ENCODE measurements at regions not wholly inside any gene's neighbourhood (a gene's known extent, or its start where the extent isn't known, plus 50 kb on each side); places are given as distances from the start of the nearest gene placed in this dataset.

DNA sequence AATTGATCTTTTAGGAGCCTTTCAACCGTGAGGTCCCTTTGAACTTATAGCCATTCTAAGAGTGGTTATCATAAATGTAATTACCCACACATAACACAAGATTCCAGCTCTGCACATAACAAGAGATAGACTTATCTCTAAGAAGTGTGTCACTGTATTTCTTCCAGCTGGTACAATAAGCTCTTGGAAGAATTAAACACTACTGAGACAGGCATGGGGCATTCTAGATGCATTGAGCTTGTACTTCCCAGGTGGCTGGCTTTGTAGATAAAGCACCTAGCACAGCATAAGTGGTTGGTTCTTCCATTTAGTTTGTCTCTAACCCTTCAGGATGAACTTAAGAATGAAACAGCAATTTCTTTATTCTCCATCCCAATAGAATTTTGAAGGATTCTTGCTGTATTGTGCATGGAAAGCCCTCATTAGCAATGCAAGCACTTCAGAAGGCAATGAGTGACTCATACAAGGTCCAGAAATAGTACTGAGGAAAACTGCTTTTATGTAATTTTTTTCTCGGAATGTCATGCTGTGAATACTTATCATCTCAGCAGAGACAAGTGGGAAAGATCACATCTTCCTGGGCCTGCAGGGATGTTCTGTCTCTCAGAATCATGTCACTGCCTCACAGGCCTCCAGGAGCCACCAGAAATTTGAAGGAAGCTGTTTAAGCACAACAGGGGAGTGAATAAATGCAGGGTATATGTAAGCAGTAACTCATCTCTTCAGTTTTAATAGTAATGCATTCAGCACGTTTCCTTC, 91.1 kb upstream of the CD180 start:
- DNase-seq: no peak

DNA sequence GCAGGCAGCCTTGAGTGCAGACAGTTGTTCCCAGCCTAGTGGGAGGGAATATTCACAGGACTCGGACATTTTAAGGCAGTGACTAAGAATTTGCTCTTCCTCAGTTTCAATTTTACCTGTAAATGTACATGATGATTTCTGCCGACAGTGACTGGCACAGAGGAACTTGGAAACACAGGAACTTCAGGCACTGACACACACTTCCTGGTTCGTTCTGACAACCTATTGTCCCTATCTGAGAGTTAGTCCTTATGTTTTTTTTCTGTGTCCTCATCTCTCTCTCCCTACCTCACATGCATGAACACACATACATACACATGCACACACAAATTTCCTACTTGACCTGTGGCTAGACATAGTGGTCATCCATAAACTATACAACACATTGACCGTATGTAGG, 89.4 kb upstream of the CD180 start:
- no peak for DNase-seq

DNA sequence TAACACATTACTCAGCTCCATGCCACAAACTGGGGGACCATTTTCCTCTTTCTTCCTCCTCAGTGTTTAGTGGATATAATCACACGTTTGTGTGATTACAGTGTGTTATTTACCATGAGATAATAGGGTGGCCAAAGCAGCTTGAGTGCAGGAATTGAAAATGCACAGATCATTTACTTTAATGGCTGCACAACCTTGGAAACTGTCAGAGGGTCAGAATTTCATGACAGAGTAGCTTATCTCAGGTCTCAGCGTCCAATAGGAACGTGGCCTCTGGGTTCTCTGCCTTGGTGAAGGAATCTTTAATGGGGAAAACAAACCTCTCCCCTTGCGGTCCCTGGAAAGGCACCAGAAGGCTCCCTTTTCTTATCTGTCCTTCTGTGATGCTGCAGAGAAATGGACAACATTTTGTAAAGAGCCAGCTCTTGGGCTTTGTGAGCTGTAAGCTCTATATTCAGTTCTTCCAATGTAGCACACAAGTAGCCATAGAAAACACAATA, 87.4 kb upstream of the CD180 start:
- DNase-seq: no peak

DNA sequence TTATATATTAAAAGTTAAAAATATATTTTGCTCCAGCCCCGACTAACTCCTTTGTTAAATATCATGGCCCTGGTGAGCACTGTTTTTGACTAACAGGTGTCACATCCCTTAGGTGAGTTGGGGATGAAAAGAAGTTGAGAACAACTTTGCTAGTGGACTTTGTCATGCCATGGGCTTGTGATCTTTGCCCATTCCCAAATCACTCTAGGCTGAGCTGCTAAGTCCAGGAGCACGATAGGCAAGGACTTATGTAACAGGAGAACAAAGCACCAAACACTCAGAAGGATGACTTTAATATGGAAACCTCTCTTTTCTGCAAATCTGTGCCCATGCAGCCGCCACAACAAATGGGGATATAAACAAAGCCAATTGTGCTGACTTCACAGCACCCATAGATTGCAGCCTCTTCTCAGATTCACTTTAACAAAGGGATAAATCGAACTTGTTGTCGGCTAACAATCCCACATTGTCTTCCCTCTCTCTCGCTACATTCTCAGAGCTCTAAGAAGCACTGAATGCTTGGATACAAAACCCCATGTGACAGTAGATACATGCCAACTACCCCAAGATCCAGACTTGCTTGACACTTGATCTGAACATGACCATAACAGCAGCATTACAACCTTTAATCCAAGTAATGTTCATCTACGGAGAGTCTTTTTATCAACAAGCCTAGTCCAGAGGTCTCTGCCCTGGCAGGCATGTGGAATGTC, 86.8 kb upstream of the CD180 start:
- DNase-seq: no peak

DNA sequence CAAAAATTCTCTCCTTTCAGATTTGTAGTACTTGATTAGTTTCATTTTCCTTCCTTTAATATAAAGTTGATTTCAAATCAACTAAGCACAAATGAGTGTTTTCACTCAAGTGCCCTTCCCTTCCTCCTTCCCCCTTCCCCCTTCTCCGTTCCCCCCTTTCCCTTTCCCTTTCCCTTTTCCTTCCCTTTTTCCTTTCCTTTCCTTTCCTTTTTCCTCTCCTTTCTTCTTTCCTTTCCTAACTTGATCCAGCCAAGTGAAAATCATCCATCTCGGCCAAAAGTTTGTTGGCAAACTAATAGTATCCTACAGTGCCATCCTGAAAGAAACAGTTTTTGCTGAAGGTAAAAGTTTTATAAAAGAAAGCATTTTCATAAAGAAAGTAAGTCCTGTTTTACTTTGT, 85.3 kb upstream of the CD180 start:
- no peak for DNase-seq

DNA sequence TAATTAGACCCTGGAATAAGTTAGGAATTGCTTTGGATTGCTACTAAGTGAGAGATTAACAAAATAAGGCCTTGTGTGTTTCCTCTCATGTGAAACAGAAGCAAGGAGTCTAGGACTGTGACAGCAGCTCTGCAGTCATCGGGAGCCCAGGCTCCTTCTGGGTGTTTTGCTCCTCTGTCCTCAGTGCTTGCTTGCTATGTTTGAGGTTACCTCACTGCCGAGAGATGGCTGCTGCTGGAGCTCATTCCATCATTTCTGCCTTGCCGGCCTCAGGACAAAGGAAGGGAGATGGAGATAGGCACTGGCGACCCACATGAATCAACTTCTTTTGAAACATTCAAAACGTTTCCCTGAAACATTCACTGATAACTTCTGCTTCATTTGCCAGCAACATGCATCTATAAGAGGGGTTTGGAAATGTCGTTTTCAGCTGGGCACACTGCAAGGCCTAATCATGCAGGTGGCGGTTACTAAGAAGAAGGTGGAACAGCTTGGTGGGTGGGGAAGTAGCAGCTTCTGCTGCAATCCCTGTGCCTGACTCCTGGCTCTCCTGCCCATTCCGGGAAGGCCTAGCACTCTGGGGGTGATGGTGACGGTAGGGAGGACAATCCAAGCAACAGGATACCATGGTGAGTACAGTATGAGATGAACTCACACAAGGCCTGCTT, 77.2 kb upstream of the CD180 start:
- DNase-seq: no peak

DNA sequence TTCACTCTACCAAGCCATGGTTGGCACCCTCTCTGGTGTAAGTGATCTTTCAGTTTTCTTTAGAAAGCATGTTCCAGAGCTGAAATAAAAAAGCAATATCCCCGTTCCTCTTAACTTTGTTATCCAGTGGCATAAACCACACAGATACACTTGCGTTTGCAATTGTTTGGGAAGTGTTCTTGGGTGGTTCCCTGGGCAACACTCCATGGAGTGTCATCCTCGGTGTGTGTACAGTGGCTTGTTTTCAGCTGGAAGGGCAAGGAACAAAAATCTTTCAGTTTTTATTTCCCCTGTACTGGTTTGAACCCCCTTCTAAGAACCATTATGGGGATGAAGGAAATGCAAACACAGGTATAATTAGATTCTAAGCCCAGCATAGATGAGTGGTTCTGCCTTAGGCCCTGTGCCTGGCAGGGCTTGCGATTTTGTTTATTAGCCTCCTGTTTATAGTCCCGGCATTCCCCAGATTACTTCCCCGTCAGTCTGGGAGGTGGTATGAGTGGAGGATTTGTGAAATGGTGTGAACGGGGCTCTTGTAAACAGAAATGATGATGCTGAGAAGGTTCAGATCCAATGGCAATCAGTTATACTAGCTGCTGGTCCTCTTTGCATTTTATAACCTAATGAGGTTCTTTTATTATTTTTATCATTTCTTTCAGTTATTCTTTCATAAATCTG, 76.0 kb upstream of the CD180 start:
- no peak for DNase-seq

DNA sequence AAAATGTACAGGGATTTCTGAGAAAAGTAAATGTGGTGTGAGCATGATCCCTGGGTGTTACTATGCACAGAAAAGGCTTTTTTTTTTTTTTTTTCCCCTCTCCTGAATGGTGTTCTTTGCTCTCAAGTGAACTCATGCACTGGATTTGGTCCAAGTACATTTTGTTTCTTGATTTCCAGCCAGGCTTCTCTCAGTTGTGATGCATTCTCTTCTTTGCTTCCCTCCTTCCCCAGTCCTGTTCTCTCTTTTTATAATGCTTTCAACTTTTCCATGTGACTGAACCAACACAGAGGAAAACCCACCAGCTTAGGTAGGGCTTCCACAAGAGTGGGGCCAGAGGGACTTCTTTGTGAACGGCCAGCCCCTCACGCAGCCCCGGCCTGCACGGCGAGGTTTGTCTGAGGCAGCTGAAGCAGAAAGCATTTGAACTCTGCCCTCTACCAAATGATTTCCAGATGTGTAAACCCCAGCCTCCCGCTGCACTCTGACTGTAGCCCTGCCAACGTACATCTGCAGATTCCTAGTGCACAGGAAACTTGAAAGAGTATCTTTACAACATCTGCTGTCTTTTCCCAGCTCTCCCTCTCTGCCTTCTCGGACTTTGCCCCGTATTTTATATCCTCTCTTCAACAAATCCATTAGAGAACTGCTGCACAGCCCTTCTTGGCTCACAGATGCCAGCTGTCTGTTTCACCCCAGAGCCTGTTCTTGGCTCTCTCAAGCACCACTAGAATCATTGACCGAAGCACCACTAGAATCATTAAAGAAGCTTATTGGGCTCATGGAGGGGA, 71.8 kb upstream of the CD180 start:
- DNase-seq: peak; percentile 93

DNA sequence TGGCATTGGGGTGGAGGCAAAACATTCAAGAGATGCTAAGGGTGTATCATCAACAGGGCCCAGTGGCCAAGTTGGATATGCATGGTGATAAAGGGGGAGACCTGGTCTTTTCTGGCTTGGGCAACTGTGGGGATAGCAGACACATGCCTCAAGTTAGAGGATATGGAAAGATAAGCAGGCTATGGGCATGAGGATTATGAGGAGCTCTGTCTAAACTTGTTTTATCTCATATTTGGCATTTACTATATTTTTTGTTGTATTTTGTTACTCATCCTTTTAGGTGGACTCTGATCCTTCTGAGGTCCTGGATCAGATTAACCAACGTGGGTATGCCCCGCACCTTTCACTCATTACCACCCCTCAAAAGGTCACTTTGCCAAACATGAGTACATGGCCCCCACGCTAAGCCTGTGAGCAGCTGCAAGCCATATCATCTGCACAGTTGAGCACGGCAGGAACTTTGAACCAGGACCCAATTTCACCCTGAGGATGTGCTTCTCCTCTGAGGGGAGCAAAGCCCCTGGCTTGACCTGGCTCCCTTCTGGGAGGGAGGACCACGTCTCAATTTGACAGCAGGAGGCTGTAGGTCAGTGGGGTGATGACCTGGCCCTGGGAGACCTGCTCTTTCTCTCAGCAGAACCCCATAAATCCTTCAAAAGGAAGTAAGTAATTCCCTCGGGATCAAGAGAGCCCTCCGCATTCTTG, 71.1 kb upstream of the CD180 start:
- DNase-seq: peak; percentile 61

DNA sequence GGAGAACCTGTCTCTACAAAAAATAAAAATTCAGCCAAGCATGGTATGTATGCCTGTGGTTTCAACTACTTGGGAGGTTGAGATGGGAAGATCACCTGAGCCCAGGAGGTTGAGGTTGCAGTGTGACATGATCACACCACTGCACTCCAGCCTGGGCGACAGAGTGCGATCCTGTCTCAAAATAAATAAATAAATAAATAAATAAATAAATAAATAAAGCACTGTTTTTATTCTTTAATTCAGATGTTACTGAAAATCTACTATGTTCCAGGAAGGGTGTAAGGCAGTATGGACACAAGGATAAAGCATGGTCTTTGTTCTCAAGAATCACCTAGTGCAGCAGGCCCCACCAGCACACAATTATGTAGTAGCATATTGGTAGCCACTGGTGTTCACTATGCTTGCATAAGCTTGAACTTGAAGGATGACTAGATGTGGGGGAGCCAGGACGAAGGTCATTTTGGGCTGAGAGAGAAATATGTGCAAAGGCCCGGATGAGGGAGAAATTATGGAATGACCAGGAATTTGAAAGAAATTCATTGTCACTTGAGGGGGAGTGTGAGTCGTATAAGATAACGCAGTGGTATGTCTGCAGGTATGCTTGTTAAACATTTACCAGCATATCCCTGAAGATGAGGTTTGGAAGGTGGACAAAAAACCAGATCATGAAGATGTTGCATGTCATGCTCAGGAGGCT, 70.2 kb upstream of the CD180 start:
- DNase-seq: no peak

DNA sequence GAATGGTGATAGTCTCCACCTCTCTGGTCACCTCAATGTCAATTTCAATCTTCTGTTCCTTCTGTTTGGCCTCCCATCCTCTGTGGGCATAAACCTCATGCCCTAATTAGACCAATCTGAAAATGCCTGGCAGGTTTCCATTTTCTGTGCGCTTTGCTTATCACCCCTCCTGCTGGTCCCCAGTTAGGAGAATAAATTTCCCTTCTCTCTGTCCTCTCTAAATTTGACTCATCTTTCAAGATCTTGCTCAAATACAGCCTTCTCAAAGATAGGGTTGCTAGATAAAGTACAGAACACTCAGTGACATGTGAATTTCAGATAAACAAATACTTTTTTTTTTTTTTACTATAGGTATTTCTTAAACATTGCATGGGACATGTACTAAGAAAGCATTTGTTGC, 69.4 kb upstream of the CD180 start:
- no peak for DNase-seq

DNA sequence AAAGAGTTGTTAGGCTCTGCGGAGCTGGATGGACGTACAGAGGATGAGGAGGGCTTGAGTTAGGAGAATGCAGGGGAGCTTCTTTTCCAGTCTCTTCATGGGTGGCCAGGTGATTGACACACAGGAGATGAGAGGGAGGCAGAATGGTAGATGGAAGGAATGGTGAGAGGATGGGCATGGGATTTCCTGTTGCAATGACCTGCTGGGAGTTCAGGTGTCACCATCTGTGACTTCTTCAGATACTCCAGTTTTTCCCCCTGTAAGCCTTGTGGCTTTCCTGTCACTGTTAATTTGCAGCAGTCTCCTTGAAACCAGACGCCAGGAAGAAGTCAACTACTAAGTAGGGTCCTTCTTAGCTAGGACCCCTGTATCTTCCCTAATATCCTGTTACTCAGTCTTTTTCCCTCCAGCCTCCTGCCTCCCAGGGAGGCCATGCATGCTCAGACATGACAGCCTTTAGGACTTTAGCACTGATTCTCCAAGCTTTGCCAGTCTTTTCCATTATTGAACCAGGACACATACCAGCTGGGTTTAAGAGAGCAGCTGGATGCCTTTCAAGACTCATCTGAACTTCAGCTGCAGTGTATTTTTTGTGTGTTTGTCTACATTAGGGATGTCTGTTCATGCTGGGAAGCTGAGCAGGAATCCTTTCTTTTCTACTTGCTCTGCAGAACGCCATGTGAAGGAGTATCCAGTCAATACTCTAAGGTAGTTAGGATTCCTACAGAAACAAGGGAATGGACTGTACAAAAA, 67.2 kb upstream of the CD180 start:
- no peak for DNase-seq

DNA sequence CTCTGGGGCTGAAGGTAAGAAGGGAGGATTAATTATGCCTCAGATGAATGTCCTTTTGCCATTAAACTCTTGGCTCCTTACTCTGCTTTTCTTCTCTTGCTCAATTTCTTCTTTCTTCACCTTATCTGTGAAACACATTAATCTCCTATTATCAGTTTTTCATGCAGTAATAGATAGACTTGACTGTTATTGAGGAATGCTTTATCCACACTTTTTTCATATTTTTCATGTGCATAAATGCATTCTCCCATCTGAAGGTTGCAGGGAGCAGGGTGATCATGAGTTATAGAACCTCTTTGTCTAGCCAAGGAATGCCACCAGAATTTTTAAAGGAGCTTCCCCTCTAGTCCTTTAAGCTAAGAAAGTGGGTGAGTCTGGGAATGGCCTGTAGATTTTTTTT, 66.4 kb upstream of the CD180 start:
- no peak for DNase-seq

DNA sequence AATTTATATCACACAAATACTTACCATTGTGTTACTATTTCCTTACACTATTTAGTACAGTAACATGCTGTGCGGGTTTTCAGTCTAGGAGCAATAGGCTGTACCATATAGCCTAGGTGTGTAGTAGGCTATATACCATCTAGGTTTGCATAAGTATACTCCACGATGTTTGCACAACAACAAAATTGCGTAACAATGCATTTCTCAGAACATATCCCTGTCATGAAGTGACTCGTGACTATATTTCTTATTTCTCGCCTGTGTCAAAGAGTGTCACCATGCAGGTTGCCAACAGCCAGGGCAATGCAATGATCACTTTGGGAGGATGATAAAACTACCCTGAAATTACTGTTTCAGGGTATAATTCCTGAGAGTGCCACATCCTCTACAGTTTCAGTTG, 65.6 kb upstream of the CD180 start:
- DNase-seq: no peak

DNA sequence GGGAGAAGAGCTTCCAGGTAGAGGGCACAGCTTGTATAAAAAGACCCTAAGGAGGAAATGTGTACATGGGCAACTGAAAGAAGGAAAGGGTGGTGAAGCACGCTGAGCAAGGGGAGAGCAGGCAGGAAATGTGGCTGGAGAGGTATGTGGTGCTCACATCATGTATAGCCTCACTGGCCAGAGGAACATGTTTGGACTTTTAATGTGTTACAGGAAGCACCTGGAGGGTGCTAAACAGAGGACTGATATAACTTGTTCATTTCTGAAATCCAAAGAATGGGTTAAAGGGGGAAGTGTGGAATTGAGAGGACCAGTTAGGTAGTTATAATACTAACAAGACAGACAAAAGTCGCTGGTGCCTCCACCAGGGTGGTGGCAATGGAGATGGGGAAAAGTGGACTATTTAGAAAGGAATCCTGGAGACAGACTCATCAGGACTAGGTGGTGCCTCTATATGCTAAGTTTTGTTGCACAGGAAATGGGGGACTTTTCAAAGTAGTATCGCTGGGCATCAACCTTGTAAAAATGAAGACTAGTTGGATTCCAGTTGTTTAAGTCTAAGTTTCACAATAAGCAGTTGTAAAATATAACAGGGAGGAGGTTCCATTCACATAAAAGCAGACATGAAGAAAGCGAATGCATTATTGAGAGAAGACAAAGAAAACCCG, 63.1 kb upstream of the CD180 start:
- no peak for DNase-seq

DNA sequence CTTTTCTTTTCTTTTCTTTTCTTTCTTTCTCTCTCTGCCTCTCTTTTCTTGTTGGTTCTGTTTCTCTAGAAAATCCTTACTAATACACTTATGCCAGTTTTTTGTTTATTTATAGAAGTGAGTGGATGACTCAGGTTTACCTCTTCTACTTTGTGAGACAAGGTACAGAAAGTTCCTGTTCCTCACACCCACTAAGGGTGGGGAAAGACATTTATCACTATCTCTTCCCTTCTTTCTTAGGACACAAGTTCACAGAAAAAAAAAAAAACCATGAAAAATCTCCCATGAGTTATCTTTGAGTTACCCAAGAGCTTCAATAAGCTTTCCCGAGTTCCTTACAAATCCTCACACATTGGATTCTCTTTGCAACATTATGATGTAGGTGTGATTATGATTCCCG, 60.9 kb upstream of the CD180 start:
- no peak for DNase-seq

DNA sequence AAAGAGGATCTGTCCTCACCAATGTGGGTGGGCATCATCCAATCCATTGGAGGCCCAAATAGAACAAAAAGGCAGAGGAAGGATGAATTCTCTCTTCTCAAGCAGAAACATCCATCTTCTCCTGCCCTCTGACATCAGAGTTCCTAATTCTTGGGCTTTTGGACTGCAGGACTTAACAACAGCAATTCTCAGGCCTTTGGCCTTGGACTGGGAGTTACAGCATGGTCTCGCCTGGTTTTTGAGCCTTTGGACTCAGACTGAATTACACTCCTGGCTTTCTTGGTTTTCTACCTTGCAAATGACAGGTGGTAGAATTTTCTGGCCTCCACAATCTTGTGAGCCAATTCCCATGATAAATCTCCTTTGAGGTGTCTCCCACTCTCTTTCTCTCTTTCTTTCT, 60.5 kb upstream of the CD180 start:
- DNase-seq: no peak

DNA sequence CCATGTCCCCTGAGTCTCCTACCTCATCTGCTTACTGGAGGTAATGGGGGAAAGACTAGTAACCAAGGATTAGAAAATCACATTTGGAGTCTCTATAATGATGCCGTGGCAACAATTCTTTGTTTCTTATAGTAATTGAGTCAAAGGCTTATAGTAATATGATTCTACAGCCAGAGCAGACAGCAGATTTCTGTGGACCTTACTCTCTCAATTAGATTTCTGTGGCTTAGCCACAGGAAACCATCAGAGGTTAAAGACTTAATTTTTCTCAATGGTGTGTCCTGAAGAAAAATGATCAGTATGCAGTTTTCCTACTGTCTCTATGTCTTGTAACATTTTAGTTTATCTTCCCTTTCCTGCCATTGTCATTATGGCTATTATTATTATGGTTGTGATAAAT, 59.3 kb upstream of the CD180 start:
- DNase-seq: no peak

DNA sequence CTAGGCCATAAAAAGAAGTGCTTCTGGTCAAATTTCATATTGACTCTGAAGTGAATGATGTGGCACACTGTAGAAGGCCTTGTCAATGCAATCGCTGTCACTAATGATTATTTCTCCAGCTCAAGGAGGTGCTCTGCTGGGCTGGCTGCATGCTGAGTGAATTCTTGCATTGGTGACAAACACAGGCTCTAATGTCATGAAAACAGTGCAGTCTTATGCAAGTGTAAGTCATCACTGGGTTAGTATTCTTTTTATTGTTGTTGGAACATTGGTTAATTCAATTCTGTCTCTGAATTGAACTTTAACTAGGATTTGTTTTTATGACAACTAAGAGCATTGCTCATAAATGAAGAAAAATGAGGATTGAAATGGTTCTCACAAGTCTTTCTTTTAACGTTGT, 57.3 kb upstream of the CD180 start:
- DNase-seq: no peak

DNA sequence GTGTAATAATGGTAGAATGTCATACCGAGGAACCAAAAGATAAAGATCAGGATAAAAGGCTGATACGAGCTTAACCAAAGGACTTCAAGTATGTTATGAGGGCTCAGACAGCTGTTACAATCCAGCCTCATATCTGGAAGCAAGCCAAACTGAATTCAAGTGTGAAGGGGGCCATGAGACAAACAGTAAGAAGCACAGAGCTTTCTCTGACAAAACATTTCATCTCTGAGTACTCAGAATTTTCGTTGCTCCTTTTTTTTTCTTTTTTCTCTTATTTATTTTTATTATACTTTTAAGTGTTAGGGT, 52.9 kb upstream of the CD180 start:
- no peak for DNase-seq
